ENCODE measurements at regions not wholly inside any gene's neighbourhood (a gene's known extent, or its start where the extent isn't known, plus 50 kb on each side); places are given as distances from the start of the nearest gene placed in this dataset.

GRCh38 chr7:18370633-18371032 lies 124.9 kb upstream of the HDAC9 start:
- DNase-seq, result no peak

GRCh38 chr7:18378989-18379605 lies 116.5 kb upstream of the HDAC9 start:
- DNase-seq, result no peak

DNA sequence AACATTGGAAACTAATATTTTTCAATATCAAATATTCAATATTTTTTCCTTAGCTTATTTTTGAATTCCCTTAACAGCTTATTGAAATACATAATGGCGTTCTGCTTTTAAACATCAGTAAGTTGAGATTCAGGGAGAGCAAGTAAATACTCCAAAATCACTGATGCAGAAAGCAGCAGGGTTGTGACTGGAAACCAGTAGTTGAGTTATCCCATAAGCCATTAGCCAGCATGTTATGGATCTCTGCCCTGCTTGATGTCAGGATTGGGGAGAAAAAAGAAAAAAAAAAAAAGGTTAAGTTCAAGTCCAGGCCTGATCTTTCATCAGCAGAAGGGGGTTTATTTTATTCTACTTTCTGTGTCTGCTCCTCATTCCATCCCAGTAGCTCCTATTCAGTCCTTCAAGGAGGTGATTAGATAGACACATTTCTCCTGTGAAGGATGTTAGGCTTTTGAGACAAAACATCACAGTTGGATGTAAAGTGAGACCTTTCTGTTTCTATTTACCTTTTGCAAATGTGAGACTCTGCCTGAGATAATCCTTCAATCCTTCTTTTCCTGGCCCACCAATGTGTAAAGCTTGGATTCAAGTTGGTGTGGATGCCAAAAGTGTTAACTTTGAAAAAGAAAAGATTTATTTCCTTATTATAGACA lies 110.9 kb upstream of the HDAC9 start:
- no peak for DNase-seq

GRCh38 chr7:18386607-18387006 lies 108.9 kb upstream of the HDAC9 start:
- DNase-seq, result no peak

DNA sequence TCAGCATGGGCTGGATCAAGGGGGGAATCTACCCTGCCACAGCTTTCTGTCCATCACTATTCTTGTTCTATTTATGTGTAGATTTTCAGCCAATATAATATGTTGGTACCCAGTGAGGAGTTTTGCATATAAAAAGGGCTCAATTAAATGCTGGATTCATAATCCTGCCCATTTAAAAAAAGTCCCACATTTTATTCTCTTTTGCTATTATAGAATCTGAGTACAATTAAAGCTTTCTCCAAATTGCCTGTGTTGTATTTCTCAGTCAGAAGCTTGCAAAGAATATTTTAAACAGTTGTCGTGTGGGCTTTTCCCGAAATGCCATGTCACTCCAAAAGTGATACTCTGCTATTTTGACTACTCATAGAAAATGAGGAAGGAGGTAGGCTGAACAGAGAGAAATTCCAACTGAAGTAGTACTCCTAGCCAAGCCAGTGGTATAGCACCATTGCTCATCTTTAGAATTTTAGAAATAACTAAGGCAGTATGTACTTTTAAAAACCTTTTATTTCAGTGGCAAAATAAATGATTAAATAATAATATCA lies 108.3 kb upstream of the HDAC9 start:
- no peak for DNase-seq

DNA sequence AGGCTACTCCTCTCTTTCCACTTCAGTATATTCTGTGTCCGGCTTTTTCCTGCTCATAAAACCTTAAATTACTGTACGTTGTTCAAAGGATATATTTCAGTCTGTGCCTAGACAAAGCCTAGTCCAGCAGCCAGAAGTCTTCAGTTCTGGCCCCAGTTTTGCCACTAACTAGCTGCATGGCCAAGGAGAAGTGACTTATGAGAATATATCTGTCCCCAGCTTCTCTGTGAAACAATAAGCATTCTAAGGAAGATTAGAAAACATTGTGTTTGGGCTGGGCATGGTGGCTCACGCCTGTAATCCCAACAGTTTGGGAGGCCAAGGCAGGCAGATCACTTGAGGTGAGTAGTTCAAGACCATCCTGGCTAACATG lies 105.0 kb upstream of the HDAC9 start:
- DNase-seq, result no peak

- DNase-seq, result no peak
Observed at GRCh38 chr7:18393465-18394118, 102.0 kb upstream of the HDAC9 start.

GRCh38 chr7:18395868-18396267 lies 99.7 kb upstream of the HDAC9 start:
- no peak for DNase-seq

DNA sequence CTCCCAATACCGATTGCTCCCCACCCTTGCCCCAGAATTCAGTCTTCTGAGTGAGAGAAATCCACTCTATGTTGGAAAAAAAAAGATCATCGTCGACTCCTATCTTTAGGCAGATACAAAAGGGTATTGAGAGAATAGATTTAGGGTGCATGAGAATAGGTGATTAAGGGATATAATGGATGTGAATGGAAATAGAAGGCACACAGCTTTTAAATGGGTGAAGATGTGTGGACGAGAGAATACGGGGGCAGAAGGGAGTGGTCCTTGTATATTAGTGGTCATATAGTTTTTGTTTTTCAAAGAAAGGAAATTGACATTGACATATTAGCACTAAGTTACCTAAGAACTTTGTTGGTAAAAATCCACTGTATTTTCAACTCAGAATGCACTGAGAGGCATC lies 98.6 kb upstream of the HDAC9 start:
- no peak for DNase-seq

- DNase-seq, result no peak
Observed at GRCh38 chr7:18399436-18400235, 95.9 kb upstream of the HDAC9 start.

GRCh38 chr7:18400275-18400674 lies 95.3 kb upstream of the HDAC9 start:
- no peak for DNase-seq

- DNase-seq, result no peak
Observed at GRCh38 chr7:18400726-18401125, 94.8 kb upstream of the HDAC9 start.

DNA sequence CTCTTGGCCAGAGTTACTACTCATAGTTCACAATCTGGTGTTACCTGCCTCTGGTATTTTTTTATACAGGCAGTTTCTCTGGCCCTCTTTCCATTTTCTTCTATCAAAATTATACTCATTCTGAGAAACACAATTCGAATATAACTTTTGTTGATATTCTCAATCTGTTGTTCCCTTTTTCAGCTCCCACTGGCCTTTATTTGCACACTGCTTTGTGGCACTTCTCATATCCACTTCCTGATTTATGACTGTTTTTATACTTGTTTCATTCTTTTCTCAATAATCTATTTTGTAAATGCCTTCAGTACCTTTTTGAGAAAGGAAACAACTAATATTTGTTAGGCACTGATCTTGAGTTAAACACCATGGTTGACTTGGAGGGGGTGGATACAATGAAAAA lies 93.8 kb upstream of the HDAC9 start:
- DNase-seq, result no peak

- DNase-seq, result no peak
Observed at GRCh38 chr7:18402488-18403183, 92.9 kb upstream of the HDAC9 start.

GRCh38 chr7:18405726-18406125 lies 89.8 kb upstream of the HDAC9 start:
- peak; percentile 7 for DNase-seq

GRCh38 chr7:18407385-18407784 lies 88.2 kb upstream of the HDAC9 start:
- no peak for DNase-seq

- DNase-seq, result no peak
Observed at GRCh38 chr7:18408461-18408860, 87.1 kb upstream of the HDAC9 start.

- DNase-seq, result no peak
Observed at GRCh38 chr7:18408868-18409267, 86.7 kb upstream of the HDAC9 start.

- no peak for DNase-seq
Observed at GRCh38 chr7:18413447-18413846, 82.1 kb upstream of the HDAC9 start.

DNA sequence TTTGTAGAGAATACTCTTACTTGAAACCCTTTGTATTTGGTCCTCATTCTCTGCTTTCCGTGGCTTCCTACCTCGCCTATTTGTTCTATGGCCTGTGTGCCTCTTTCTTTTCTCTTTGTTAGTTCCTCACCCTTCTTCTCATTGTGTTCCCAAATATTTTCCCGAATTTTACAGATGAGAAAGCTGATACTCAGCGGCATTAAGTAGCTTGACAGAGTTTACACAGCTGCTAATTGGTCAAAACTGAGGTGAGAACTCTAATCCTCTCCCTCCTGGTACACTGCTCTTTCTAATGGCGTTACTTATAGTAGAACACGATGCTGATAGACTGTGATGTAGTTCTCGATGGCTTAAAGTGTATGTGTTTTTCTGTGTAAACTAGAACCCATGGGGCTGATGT lies 80.7 kb upstream of the HDAC9 start:
- DNase-seq, result no peak

GRCh38 chr7:18416988-18417387 lies 78.6 kb upstream of the HDAC9 start:
- no peak for DNase-seq

- no peak for DNase-seq
Observed at GRCh38 chr7:18419456-18419855, 76.1 kb upstream of the HDAC9 start.

DNA sequence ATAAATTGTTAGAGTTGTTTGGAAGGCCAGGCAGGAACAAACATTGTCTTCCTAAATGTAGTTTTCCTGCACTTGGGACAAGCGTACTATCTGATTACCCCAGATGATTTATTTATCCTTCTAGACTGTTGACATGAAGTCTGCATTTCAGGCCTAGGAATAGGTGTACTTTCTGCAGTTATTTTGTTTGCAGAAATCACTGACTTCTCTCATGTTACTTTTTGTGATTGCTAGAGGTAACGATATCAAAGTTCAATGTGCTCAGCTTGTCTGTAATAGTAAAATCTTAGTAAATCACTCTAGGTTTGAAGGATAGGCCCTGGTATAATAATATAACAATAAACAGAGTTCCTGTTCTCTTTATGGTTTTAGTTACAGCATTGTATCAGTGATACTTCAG lies 75.4 kb upstream of the HDAC9 start:
- DNase-seq, result no peak

All from KG1 (cell line).